ENCODE measurements at regions not wholly inside any gene's neighbourhood (a gene's known extent, or its start where the extent isn't known, plus 50 kb on each side); places are given as distances from the start of the nearest gene placed in this dataset.

DNA sequence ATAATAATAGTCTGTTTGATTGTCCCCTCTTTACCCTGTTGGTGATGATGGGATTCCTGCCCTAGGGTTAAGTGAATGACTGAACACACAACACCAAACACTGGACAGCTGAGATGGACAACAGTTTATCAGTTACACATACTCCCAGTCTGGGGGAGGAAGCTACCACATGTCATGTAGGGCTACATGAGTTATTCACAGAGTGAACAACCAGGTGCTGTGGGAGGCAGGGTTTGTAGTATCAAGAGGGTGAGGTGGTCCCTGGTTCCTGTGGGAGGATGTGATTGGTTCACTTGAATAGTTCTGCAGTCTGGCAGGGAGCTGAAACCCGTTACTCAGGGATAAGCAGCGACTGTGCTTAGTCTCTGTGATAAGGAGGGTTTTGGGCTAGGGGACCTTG, 88.8 kb upstream of the AP1S2 start:
- Histone ChIP-seq H3K27me3 (ENCODE audit: insufficient read depth) (no peaks in the 10 kb centered on the region), H3K9ac (no peak overlapping the region), H3K4me2 (no peak overlapping the region), H3K79me2 (ENCODE audit: insufficient read depth) (no peaks in the 10 kb centered on the region), H3K4me1 (ENCODE audit: control insufficient read depth in 1 of 2, insufficient read depth in 2 of 2, low read depth in 1 of 2, low read length in 1 of 2) (peaks cover 0 to 4% of the 10 kb centered on the region in 2 experiments; a peak in 1 of 4 replicates), H3K4me3 (ENCODE audit: low read depth in 2 of 2, low read length in 1 of 2) (no peak overlapping the region), H3K9me3 (no peaks in the 10 kb centered on the region), H4K20me1 (ENCODE audit: insufficient read depth) (no peaks in the 10 kb centered on the region), H3K27ac (ENCODE audit: low read depth in 2 of 2, low read length in 1 of 2) (no peak overlapping the region), H3F3A (replicated peaks; ENCODE audit: insufficient read depth) (peaks cover 5% of the 10 kb centered on the region), H2AFZ (ENCODE audit: low read depth) (no peak overlapping the region), H3K9me2 (no peaks in the 10 kb centered on the region), H3K36me3 (replicated peaks in 1 of 2; ENCODE audit: control insufficient read depth in 1 of 2, insufficient read depth in 2 of 2, low read length in 1 of 2) (no peaks in the 10 kb centered on the region)
- POLR2A ChIA-PET = no interaction called here
- CTCF ChIA-PET = interaction anchor here (1.0 to 1.5 kb wide), 2 partner anchors 10 to 13 kb away, joined by 3 to 4 read pairs; no protein-coding TSS in a partner anchor
- DNase-seq = no peak
- TF ChIP-seq FOXM1 (IDR thresholded peaks at IDR 0.05; ENCODE audit: low read depth) (no peak), EP300 (IDR thresholded peaks at IDR 0.05; ENCODE audit: borderline replicate concordance in 1 of 2, low read depth in 1 of 2, low read length in 1 of 2) (no peak), RAD21 (IDR thresholded peaks at IDR 0.05; ENCODE audit: low read length) (no peak), NRF1 (IDR thresholded peaks at IDR 0.05; ENCODE audit: low read depth, low read length) (no peak), NFIC (IDR thresholded peaks at IDR 0.05; ENCODE audit: borderline replicate concordance) (no peak), RXRA (IDR thresholded peaks at IDR 0.05; ENCODE audit: borderline replicate concordance, low read depth) (no peak), TCF12 (IDR thresholded peaks at IDR 0.05) (no peak), RFX5 (IDR thresholded peaks at IDR 0.05; ENCODE audit: low read length) (no peak), CHD2 (IDR thresholded peaks at IDR 0.05; ENCODE audit: low read length, partially characterized antibody) (no peak), TEAD4 (IDR thresholded peaks at IDR 0.05; ENCODE audit: borderline replicate concordance, insufficient read depth) (no peak), GATA2 (CRISPR knock-in tag; IDR thresholded peaks at IDR 0.05) (no peak), SIN3A (IDR thresholded peaks at IDR 0.05; ENCODE audit: borderline replicate concordance, low read depth, low read length) (no peak), YY1 (IDR thresholded peaks at IDR 0.05; ENCODE audit: low read depth) (no peak), TAF1 (IDR thresholded peaks at IDR 0.05; ENCODE audit: borderline replicate concordance, low read depth, low read length) (no peak), FOSL2 (IDR thresholded peaks at IDR 0.05; ENCODE audit: borderline replicate concordance, low read depth) (no peak)
- TF ChIP-seq, protein P1, sequence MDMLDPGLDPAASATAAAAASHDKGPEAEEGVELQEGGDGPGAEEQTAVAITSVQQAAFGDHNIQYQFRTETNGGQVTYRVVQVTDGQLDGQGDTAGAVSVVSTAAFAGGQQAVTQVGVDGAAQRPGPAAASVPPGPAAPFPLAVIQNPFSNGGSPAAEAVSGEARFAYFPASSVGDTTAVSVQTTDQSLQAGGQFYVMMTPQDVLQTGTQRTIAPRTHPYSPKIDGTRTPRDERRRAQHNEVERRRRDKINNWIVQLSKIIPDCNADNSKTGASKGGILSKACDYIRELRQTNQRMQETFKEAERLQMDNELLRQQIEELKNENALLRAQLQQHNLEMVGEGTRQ (IDR thresholded peaks at IDR 0.05; ENCODE audit: borderline replicate concordance, low read depth, low read length) = no peak
- TF ChIP-seq, protein P2, sequence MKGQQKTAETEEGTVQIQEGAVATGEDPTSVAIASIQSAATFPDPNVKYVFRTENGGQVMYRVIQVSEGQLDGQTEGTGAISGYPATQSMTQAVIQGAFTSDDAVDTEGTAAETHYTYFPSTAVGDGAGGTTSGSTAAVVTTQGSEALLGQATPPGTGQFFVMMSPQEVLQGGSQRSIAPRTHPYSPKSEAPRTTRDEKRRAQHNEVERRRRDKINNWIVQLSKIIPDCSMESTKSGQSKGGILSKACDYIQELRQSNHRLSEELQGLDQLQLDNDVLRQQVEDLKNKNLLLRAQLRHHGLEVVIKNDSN (IDR thresholded peaks at IDR 0.05; ENCODE audit: borderline replicate concordance, low read depth) = no peak
- TF ChIP-seq, protein P3, sequence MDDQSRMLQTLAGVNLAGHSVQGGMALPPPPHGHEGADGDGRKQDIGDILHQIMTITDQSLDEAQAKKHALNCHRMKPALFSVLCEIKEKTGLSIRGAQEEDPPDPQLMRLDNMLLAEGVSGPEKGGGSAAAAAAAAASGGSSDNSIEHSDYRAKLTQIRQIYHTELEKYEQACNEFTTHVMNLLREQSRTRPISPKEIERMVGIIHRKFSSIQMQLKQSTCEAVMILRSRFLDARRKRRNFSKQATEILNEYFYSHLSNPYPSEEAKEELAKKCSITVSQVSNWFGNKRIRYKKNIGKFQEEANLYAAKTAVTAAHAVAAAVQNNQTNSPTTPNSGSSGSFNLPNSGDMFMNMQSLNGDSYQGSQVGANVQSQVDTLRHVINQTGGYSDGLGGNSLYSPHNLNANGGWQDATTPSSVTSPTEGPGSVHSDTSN (IDR thresholded peaks at IDR 0.05) = no peak
- WGBS (ENCODE audit: low lambda C conversion rate) = 60% methylated on average over 1 of the region's 2 CpGs
